ENCODE measurements at regions not wholly inside any gene's neighbourhood (a gene's known extent, or its start where the extent isn't known, plus 50 kb on each side); places are given as distances from the start of the nearest gene placed in this dataset.

DNA sequence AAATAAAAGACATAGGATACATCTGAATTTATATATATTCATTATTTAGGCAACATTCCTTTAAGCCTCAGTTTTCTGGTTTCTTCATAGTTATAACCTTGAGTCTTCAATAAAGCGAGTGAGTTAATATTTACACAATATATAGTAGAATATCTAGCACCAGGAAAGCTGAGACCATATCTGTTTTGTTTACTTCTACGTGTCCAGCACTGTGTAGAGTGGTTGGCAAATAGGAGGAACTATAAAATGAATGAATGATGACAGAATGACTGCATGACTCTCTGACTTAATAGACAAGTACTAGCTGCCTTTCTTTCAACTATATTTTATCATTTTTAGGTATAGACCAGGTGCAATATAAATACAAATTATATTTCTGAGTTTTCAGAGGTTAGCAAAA, 197.8 kb upstream of the RBMS3 start:
- TF ChIP-seq, protein P1, sequence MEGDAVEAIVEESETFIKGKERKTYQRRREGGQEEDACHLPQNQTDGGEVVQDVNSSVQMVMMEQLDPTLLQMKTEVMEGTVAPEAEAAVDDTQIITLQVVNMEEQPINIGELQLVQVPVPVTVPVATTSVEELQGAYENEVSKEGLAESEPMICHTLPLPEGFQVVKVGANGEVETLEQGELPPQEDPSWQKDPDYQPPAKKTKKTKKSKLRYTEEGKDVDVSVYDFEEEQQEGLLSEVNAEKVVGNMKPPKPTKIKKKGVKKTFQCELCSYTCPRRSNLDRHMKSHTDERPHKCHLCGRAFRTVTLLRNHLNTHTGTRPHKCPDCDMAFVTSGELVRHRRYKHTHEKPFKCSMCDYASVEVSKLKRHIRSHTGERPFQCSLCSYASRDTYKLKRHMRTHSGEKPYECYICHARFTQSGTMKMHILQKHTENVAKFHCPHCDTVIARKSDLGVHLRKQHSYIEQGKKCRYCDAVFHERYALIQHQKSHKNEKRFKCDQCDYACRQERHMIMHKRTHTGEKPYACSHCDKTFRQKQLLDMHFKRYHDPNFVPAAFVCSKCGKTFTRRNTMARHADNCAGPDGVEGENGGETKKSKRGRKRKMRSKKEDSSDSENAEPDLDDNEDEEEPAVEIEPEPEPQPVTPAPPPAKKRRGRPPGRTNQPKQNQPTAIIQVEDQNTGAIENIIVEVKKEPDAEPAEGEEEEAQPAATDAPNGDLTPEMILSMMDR (IDR thresholded peaks at IDR 0.05), result no peak

DNA sequence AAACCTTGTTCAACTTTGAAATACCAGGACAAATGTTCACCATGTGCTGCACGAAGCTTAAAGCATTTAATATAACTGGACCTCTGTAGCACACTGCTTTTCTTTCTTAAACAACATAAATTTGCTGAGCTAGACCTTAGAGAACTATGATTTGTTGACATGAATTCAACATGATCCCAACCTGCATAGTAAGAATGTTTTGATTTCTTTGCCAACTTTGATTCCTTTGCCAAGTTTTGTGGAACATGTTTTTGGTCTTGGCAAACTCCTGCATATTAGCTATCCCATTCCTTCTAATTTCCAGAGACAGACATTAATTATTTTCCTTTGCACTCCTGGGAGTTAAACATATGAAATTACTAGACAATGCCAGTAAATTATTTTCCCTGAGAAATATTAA, 197.2 kb upstream of the RBMS3 start:
- H3K4me3 ChIP-seq (ENCODE audit: low read depth in 1 of 2, low read length in 1 of 2), result no peak overlapping the region
- TF ChIP-seq, protein P1 (IDR thresholded peaks at IDR 0.05), result no peak
- no peaks in the 10 kb centered on the region for H3K9me3 ChIP-seq
- H3K4me1 ChIP-seq (ENCODE audit: control insufficient read depth in 1 of 2, insufficient read depth in 1 of 2, low read depth in 1 of 2, low read length in 1 of 2), result no peaks in the 10 kb centered on the region
- no peaks in the 10 kb centered on the region for H3K27me3 ChIP-seq
- H3K36me3 ChIP-seq, result no peaks in the 10 kb centered on the region
- H3K27ac ChIP-seq, result no peak overlapping the region

More for the DNA sequence above, 197.8 kb upstream of the RBMS3 start:
- H3K4me1 ChIP-seq (ENCODE audit: control insufficient read depth in 1 of 2, insufficient read depth in 1 of 2, low read depth in 1 of 2, low read length in 1 of 2), result no peaks in the 10 kb centered on the region
- no peak overlapping the region for H3K4me3 ChIP-seq (ENCODE audit: low read depth in 1 of 2, low read length in 1 of 2)
- H3K27me3 ChIP-seq, result no peaks in the 10 kb centered on the region
- no peaks in the 10 kb centered on the region for H3K9me3 ChIP-seq
- no peak overlapping the region for H3K27ac ChIP-seq
- no peaks in the 10 kb centered on the region for H3K36me3 ChIP-seq

DNA sequence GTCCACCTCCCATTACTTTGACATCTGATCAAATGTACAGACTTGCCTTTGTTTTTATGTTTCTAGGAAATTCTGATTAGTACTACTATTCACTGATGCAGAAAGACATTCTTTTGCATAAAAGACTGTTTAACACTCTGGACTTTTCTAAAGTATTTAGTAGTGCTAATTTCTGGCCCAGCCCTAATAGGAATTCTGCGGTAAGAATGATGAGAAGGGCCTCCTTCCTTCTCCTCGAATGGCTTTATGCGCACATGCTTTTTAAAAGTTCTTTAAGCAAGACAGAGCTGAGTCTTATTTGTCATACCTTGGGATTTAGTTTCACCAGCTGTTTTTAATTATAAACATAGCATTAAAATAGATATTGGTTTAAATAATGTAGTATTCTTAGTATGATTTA, 192.3 kb upstream of the RBMS3 start:
- Histone ChIP-seq H3K9me3 (no peaks in the 10 kb centered on the region), H3K27ac (no peak overlapping the region), H3K4me1 (ENCODE audit: control insufficient read depth in 1 of 2, insufficient read depth in 1 of 2, low read depth in 1 of 2, low read length in 1 of 2) (no peaks in the 10 kb centered on the region), H3K36me3 (no peaks in the 10 kb centered on the region), H3K4me3 (ENCODE audit: low read depth in 1 of 2, low read length in 1 of 2) (no peak overlapping the region), H3K27me3 (no peaks in the 10 kb centered on the region)
- TF ChIP-seq, protein P1 (IDR thresholded peaks at IDR 0.05), result no peak

DNA sequence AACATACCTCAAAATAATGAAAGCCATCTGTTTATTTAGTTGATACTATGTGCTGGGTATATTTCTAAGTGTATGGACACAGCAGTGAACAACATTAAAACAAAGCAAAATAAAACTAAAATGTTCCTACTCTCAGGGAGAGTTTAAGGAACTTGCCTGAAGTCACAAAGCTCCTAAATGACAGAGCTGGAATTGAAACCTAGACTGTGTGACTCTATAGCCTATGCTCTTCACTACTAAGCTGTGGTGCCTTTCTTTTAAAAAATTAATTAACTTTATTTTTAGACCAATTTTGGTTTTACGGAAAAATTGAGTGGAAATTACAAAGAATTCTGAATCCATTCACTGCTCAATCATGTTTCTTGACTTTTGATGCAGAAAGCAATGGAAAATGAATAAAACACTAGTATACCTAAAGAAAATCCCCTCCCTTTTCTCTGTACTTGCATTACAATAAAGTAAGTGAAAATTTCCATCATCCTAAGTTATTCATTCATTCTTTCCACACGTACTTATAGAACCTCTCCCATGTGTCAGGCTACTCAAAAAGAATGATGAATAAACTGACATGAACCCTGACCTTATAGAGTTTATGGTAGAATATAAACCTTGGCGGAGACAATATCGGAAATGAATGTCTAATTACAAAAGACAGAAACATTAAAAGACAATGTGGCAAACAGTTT, 189.8 kb upstream of the RBMS3 start:
- Histone ChIP-seq H3K36me3 (no peaks in the 10 kb centered on the region), H3K4me1 (ENCODE audit: control insufficient read depth in 1 of 2, insufficient read depth in 1 of 2, low read depth in 1 of 2, low read length in 1 of 2) (no peaks in the 10 kb centered on the region), H3K27ac (no peak overlapping the region), H3K9me3 (no peaks in the 10 kb centered on the region), H3K4me3 (ENCODE audit: low read depth in 1 of 2, low read length in 1 of 2) (no peak overlapping the region), H3K27me3 (no peaks in the 10 kb centered on the region)
- TF ChIP-seq, protein P1 (IDR thresholded peaks at IDR 0.05), result no peak

DNA sequence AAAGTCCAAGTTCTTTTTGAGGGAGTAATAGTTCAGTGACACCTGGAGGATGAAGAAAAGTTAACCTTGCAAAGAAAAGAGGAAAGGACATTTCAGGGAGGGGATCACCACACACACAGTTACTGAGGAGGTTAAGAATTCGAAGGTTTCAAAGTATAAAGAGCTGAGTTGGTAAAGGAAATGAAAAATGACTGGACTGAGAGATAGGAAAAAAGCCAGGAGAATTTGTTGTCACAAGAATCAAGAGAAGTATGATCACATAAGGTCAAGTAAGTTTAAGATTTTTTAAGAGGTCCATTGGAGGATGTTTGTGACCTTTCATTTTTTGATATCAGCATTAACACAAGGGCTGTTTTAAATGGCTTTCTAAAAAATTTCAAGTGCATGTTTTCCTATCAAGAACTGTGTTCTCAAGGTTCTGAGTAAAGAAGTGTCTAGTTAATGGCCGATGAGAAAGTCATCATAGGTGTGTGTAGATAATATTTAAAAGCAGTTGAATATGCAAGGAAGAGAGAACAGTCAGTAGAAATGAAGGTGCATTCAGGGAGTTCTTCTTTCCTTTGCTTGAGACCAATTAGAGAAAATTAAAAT, 189.2 kb upstream of the RBMS3 start:
- no peaks in the 10 kb centered on the region for H3K27me3 ChIP-seq

More for the DNA sequence above, 189.2 kb upstream of the RBMS3 start:
- Histone ChIP-seq H3K9me3 (no peaks in the 10 kb centered on the region), H3K36me3 (no peaks in the 10 kb centered on the region), H3K27ac (no peak overlapping the region), H3K4me3 (ENCODE audit: low read depth in 1 of 2, low read length in 1 of 2) (no peak overlapping the region), H3K4me1 (ENCODE audit: control insufficient read depth in 1 of 2, insufficient read depth in 1 of 2, low read depth in 1 of 2, low read length in 1 of 2) (no peaks in the 10 kb centered on the region)
- TF ChIP-seq, protein P1 (IDR thresholded peaks at IDR 0.05), result no peak
